Limb (tissue), 2 donors: ENCODE measurements at regions not wholly inside any gene's neighbourhood (a gene's known extent, or its start where the extent isn't known, plus 50 kb on each side); places are given as distances from the start of the nearest gene placed in this dataset.
"Not testable (repeated sequence)": the region's sequence is repeated elsewhere in the genome, so short reads cannot be mapped to it uniquely, and the experiment has no call there.

ENCODE experiments used
- DNase-seq, 2 donors: peaks; one replicate each; pipeline ENCODE4 v3.0.0-alpha.2; 2016; ENCODE audit errors: extremely low spot score in 2 of 2

DNA sequence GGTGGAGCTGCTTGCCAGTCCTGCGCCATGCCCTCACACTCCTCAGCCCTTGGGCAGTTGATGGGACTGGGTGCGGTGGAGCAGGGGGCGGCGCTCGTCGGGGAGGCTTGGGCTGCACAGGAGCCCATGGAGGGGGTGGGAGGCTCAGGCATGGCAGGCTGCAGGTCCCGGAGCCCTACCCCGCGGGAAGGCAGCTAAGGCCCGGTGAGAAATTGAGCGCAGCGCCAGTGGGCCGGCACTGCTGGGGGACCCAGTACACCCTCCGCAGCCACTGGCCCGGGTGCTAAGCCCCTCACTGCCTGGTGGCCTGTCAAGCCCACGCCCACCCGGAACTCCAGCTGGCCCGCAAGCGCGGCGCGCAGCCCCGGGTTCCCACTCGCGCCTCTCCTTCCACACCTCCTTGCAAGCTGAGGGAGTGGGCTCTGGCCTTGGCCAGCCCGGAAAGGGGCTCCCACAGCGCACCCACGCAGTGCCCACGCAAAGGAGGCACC is 87.1 kb upstream of the BCHE start:
- DNase-seq: not testable (repeated sequence)

DNA sequence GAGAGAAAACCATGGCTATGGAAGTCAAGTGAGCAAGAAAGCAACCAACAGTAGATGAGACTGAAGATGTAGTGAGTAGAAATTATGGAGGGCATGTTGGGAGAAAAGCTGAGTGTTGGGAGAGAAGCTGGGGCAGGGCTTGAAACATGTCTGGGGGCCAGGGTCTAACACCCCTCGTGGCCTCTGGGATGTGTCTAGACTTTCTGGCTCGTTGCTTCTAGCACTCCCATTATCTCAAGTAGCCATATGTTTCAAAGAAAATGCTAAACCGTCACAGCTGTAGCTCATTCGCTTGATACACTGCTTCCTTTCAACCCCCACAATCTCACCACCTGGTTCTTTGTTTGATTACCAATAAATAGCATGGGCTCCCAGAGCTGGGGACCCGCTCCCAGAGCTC is 83.8 kb upstream of the BCHE start:
- DNase-seq: no peak

DNA sequence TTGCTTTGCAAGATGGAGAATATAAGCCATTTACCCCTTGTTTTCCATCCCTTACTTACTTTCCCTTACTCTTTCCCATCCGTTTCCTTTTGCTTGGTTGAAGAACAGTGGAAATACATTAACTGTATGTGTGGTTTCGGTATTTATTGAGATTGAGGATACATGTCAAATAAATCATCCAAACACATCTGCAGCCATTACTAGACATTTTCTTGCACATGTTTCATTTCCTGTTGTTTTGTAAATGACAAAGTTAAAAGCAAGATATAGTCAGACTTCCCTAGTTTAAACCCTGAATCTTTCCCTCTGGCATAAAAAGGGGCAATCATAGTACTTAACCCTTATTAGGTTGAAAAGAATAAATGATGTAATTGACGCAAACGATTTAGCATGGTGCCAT is 82.1 kb upstream of the BCHE start:
- no peak for DNase-seq

DNA sequence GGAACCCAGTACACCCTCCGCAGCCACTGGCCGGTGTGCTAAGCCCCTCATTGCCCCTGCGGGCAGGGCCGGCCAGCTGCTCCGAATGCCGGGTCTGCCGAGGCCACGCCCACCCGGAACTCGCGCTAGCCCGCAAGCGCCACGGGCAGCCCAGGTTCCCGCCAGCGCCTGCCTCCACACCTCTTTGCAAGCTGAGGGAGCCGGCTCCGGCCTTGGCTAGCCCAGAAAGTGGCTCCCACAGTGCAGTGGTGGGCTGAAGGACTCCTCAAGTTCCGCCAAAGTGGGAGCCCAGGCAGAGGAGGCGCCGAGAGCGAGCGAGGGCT is 81.4 kb upstream of the BCHE start:
- DNase-seq: no peak

DNA sequence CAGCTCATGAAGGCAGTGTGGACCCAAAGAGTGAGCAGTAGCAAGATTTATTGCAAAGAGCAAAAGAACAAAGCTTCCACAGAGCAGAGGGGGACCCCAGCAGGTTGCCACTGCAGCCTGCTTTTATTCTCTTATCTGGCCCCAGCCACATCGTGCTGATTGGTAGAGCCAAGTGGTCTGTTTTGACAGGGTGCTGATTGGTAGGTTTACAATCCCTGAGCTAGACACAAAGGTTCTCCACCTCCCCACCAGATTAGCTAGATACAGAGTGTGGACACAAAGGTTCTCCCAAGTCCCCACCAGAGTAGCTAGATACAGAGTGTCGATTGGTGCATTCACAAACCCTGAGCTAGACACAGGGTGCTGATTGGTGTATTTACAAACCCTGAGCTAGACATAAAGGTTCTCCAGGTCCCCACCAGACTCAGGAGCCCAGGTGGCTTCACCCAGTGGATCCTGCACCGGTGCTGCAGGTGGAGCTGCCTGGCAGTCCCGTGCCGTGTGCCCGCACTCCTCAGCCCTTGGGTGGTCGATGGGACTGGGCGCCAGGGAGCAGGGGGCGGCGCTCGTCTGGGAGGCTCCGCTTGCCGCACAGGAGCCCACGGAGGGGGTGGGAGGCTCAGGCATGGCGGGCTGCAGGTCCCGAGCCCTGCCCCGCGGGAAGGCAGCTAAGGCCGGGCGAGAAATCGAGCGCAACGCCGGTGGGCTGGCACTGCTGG is 80.9 kb upstream of the BCHE start:
- not testable (repeated sequence) for DNase-seq

DNA sequence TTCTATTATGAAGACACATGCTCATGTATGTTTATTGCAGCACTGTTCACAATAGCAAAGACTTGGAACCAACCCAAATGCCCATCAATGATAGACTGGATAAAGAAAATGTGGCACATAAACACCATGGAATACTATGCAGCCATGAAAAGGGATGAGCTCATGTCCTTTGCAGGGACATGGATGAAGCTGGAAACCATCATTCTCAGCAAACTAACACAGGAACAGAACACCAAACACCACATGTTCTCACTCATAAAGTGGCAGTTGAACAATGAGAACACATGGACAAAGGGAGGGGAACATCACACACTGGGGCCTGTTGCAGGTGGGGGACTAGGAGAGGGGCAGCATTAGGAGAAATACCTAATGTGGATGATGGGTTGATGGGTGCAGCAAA is 77.9 kb upstream of the BCHE start:
- not testable (repeated sequence) for DNase-seq

DNA sequence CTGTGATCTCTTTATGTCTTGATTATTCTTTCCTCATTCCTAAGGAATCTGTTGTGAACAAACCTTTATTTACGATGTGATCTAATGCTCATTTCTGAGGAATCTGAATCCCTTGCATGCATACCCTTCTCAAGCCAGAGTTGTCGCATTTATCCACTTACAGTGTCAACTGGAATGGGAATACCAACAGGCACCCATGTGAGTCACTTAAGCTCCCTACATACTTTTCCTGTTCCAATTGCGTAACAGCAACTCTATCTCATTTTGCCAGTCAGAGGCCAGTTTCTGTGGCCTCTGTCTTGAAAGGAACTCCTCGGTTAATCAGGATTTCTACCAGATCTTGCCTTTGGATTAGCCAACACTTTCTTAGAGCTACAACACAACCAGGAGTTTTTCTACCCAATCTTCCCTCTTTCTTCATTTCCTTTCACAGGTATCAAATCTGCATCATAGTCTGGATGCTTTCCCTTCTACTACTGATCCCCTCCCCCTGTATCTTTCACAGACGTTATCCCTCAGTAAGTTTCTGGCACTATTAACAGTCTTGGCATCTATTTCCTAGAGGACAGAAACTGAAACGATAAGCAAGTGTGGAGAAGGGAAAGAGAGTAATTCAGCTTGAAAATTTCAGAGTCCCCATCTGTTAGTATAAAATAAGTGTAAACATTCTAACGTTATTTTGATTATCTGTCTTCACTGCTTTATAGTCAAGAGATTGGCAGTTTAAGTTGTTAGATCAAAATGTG is 66.8 kb upstream of the BCHE start:
- no peak for DNase-seq

DNA sequence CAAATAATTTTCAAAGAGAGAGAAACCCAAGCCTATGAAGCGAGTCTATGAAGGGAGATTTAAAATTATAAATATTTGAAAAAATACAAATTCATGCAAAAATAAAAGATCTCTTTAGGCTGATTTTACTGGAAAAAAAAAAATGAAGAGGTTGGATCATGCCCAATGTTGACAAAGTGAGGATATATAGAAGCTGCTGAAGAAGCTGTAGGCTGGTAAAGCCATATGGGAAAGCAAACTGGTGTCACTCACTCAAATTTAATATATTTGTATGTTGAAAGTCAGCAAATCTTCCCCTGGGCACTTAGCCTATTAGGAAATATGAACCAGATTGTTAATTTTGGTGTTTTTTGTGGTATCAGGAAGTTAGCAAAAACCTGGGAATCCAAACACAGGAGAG is 61.8 kb upstream of the BCHE start:
- no peak for DNase-seq

DNA sequence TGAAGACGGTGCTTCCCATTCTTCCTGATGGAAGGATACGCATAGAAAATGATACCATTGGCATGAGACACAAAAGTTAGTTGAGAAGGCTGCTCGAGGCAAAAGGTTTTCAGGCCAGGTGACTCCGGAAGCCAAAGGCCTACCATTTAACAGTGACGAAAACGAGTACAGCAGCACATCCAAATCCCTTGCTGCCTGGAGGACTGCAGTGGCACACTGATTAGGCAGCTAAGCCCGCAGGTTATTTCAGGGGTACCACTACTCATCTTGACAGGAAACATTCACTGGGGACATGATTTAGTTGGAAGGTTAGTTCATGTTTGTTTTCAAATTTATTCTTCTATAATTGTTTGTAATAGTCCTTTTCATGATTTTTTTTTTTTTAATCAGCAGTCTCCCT is 59.9 kb upstream of the BCHE start:
- DNase-seq: no peak

DNA sequence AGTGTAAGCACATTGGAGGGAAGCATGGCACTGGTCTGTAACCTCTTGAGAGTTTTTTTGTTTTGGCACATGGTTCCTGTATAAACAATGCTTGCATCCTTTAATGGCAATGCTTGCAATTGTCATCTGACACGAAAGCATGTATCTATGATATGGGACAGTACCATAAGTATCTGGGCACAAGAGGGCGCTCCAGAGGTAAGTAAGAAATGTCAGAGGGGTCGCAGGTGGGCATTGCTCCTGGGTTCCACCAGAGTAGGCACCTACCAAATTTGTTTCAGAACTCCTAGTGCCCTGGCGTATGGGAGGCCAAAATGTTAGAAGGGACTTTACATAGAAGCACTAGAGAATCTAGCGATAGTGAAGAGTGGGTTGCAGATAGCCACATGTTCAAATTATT is 58.7 kb upstream of the BCHE start:
- DNase-seq: no peak

DNA sequence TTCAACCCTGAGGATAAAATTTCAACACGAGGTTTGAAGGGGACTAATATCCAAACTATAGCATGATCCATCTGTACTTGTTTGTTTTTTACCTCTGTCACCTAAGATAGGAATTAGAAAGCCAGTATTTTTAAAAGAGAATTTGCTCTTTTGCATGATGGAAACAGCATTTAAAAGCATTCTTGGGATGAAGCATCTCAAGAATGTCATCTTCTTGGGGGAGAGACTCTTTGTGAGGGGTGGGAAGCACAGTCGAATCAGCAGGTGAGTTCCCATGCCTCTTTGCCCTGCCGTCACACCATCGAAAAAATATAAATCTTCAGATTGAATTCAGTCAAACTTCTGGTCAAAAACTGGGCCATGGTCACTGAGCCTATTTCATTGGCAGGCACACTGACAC is 55.3 kb upstream of the BCHE start:
- DNase-seq: no peak
